ENCODE measurements at regions not wholly inside any gene's neighbourhood (a gene's known extent, or its start where the extent isn't known, plus 50 kb on each side); places are given as distances from the start of the nearest gene placed in this dataset.

DNA sequence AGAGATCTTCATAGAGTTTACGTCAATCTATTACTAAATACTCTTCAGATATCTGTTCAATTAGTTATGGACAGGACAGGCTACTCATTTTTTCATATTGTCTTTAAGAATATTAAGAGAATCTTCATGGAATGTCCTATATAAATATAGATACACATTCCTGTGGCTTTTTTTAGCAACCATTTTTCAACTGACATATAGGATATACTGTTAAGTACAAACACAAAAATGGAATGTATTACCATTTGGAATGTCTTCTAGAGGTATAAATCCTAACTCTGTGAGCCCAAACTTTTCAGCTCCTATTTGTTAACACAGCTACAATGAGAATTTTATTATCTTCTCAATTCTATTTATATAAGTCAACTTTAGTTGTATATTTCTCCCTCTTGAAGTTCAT lies 239.6 kb upstream of the DEFB112 start:
- Histone ChIP-seq H3K4me3 (ENCODE audit: low read depth in 2 of 2, low read length in 1 of 2) (no peak overlapping the region), H3K36me3 (replicated peaks in 1 of 2; ENCODE audit: control insufficient read depth in 1 of 2, insufficient read depth in 2 of 2, low read length in 1 of 2) (no peaks in the 10 kb centered on the region), H3K9ac (no peak overlapping the region), H3F3A (replicated peaks; ENCODE audit: insufficient read depth) (no peaks in the 10 kb centered on the region), H3K9me2 (no peaks in the 10 kb centered on the region), H3K4me2 (no peak overlapping the region), H2AFZ (ENCODE audit: low read depth) (no peak overlapping the region), H3K9me3 (no peaks in the 10 kb centered on the region), H3K27me3 (ENCODE audit: insufficient read depth) (no peaks in the 10 kb centered on the region), H3K79me2 (ENCODE audit: insufficient read depth) (no peaks in the 10 kb centered on the region), H4K20me1 (ENCODE audit: insufficient read depth) (no peaks in the 10 kb centered on the region), H3K27ac (ENCODE audit: low read depth in 2 of 2, low read length in 1 of 2) (no peak overlapping the region), H3K4me1 (ENCODE audit: control insufficient read depth in 1 of 2, insufficient read depth in 2 of 2, low read depth in 1 of 2, low read length in 1 of 2) (no peaks in the 10 kb centered on the region)
- TF ChIP-seq EZH2phosphoT487 (IDR thresholded peaks at IDR 0.05; ENCODE audit: borderline replicate concordance, low read depth), result no peak
- ChIA-PET POLR2A (no interaction called here), CTCF (no interaction called here)
- WGBS (ENCODE audit: low lambda C conversion rate), result 41% methylated on average over 1 of the region's 1 CpG
- no peak for DNase-seq

DNA sequence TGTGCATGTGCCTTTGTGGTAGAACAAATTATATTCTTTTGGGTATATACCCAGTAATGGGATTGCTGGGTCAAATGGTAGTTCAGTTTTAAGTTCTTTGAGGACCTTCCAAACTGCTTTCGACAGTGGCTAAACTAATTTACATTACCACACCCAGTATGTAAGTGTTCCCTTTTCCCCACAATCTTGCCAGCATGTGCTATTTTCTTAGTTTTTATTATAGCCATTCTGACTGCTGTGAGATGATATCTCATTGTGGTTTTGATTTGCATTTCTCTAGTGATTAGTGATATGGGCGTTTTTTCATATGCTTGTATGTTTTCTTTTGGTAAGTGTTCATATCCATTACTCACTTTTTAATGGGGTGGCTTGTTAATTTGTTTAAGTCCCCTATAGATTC lies 251.6 kb upstream of the DEFB112 start:
- Histone ChIP-seq H3K9me3 (no peaks in the 10 kb centered on the region), H3K4me3 (ENCODE audit: low read depth in 2 of 2, low read length in 1 of 2) (no peak overlapping the region), H3K9ac (no peak overlapping the region), H4K20me1 (ENCODE audit: insufficient read depth) (no peaks in the 10 kb centered on the region), H3K36me3 (replicated peaks in 1 of 2; ENCODE audit: control insufficient read depth in 1 of 2, insufficient read depth in 2 of 2, low read length in 1 of 2) (no peaks in the 10 kb centered on the region), H3K4me1 (ENCODE audit: control insufficient read depth in 1 of 2, insufficient read depth in 2 of 2, low read depth in 1 of 2, low read length in 1 of 2) (no peaks in the 10 kb centered on the region), H3K27me3 (ENCODE audit: insufficient read depth) (no peaks in the 10 kb centered on the region), H3K79me2 (ENCODE audit: insufficient read depth) (no peaks in the 10 kb centered on the region), H3K9me2 (no peaks in the 10 kb centered on the region), H3K4me2 (no peak overlapping the region), H3K27ac (ENCODE audit: low read depth in 2 of 2, low read length in 1 of 2) (no peak overlapping the region), H3F3A (replicated peaks; ENCODE audit: insufficient read depth) (no peaks in the 10 kb centered on the region), H2AFZ (ENCODE audit: low read depth) (no peak overlapping the region)
- ChIA-PET POLR2A (no interaction called here), CTCF (no interaction called here)
- DNase-seq, result no peak
- TF ChIP-seq JUND (IDR thresholded peaks at IDR 0.05) (no peak), TAF1 (IDR thresholded peaks at IDR 0.05; ENCODE audit: borderline replicate concordance, low read depth, low read length) (no peak), GATA2 (CRISPR knock-in tag; IDR thresholded peaks at IDR 0.05) (no peak), FOSL2 (IDR thresholded peaks at IDR 0.05; ENCODE audit: borderline replicate concordance, low read depth) (no peak), TEAD4 (IDR thresholded peaks at IDR 0.05; ENCODE audit: borderline replicate concordance, insufficient read depth) (no peak)
- 39% methylated on average over 2 of the region's 2 CpGs for WGBS (ENCODE audit: low lambda C conversion rate)

DNA sequence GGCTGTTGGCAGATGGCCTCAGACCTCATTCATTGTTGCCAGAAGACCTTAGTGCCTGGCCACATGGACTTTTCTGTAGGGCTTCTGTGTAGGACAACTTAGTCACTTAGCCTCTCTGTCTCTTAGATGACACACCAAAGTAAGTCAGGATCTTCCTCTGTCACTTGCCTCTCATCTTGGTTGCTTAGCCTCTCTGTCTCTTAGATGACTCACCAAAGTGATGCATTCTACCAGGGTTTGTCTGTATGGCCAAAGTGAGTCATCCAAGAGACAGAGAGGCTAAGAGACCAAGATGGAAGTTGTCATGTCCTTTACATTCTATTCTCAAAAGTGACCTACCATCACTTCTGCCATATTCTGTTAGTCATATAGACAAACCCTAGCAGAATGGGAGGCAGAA lies 255.9 kb upstream of the DEFB112 start:
- TF ChIP-seq MXI1 (IDR thresholded peaks at IDR 0.05; ENCODE audit: low read depth, low read length), result no peak
- TF ChIP-seq, protein P1, sequence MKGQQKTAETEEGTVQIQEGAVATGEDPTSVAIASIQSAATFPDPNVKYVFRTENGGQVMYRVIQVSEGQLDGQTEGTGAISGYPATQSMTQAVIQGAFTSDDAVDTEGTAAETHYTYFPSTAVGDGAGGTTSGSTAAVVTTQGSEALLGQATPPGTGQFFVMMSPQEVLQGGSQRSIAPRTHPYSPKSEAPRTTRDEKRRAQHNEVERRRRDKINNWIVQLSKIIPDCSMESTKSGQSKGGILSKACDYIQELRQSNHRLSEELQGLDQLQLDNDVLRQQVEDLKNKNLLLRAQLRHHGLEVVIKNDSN (IDR thresholded peaks at IDR 0.05; ENCODE audit: borderline replicate concordance, low read depth), result no peak
- no peak for TF ChIP-seq RXRA (IDR thresholded peaks at IDR 0.05; ENCODE audit: borderline replicate concordance, low read depth)
- TF ChIP-seq, protein P2, sequence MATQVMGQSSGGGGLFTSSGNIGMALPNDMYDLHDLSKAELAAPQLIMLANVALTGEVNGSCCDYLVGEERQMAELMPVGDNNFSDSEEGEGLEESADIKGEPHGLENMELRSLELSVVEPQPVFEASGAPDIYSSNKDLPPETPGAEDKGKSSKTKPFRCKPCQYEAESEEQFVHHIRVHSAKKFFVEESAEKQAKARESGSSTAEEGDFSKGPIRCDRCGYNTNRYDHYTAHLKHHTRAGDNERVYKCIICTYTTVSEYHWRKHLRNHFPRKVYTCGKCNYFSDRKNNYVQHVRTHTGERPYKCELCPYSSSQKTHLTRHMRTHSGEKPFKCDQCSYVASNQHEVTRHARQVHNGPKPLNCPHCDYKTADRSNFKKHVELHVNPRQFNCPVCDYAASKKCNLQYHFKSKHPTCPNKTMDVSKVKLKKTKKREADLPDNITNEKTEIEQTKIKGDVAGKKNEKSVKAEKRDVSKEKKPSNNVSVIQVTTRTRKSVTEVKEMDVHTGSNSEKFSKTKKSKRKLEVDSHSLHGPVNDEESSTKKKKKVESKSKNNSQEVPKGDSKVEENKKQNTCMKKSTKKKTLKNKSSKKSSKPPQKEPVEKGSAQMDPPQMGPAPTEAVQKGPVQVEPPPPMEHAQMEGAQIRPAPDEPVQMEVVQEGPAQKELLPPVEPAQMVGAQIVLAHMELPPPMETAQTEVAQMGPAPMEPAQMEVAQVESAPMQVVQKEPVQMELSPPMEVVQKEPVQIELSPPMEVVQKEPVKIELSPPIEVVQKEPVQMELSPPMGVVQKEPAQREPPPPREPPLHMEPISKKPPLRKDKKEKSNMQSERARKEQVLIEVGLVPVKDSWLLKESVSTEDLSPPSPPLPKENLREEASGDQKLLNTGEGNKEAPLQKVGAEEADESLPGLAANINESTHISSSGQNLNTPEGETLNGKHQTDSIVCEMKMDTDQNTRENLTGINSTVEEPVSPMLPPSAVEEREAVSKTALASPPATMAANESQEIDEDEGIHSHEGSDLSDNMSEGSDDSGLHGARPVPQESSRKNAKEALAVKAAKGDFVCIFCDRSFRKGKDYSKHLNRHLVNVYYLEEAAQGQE (IDR thresholded peaks at IDR 0.05; ENCODE audit: low read depth, low read length), result no peak
- H2AFZ ChIP-seq (ENCODE audit: low read depth), result no peak overlapping the region
- H3K36me3 ChIP-seq (replicated peaks in 1 of 2; ENCODE audit: control insufficient read depth in 1 of 2, insufficient read depth in 2 of 2, low read length in 1 of 2), result no peaks in the 10 kb centered on the region
- H4K20me1 ChIP-seq (ENCODE audit: insufficient read depth), result no peaks in the 10 kb centered on the region
- H3K4me2 ChIP-seq, result no peak overlapping the region
- no peak overlapping the region for H3K9ac ChIP-seq
- H3K27ac ChIP-seq (ENCODE audit: low read depth in 2 of 2, low read length in 1 of 2), result no peak overlapping the region
- H3F3A ChIP-seq (replicated peaks; ENCODE audit: insufficient read depth), result no peaks in the 10 kb centered on the region
- H3K79me2 ChIP-seq (ENCODE audit: insufficient read depth), result no peaks in the 10 kb centered on the region
- no peaks in the 10 kb centered on the region for H3K9me3 ChIP-seq
- ChIA-PET POLR2A (no interaction called here), CTCF (interaction anchor here (1.6 kb wide), 1 partner anchor 10 kb away, joined by 3 read pairs; no protein-coding TSS in a partner anchor)
- H3K27me3 ChIP-seq (ENCODE audit: insufficient read depth), result no peaks in the 10 kb centered on the region
- no peak overlapping the region for H3K4me3 ChIP-seq (ENCODE audit: low read depth in 2 of 2, low read length in 1 of 2)
- DNase-seq, result no peak
- H3K9me2 ChIP-seq, result no peaks in the 10 kb centered on the region
- H3K4me1 ChIP-seq (ENCODE audit: control insufficient read depth in 1 of 2, insufficient read depth in 2 of 2, low read depth in 1 of 2, low read length in 1 of 2), result no peaks in the 10 kb centered on the region
